Left forelimb (tissue), 1 donor: ENCODE measurements at regions not wholly inside any gene's neighbourhood (a gene's known extent, or its start where the extent isn't known, plus 50 kb on each side); places are given as distances from the start of the nearest gene placed in this dataset.
"Not testable (repeated sequence)": the region's sequence is repeated elsewhere in the genome, so short reads cannot be mapped to it uniquely, and the experiment has no call there.

Experiments
- DNase-seq: peaks from one replicate; pipeline ENCODE4 v3.0.0-alpha.2; 2018; ENCODE audit warnings: low spot score

DNA sequence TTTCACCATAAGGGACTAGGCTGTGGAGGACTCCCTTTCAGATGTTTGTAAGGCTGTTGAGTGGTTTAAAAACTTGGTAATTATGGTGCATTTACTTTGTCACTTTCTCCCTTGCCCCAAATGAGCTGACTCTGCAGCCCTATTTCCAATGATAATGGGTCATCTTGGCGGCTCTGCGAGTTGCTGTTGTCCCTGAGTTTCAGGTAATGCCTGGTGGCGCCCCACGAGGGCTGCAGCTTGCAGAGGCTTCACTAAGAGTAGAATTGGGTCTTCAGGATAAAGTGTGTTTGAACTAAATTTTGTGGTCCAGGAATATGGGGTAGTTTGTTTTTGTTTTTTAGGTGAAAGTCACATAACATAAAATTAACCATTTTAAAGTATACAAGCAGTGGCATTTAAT, 450.1 kb upstream of the CFAP20DC start:
- no peak for DNase-seq

- no peak for DNase-seq
These were observed 449.2 kb upstream of the CFAP20DC start for GRCh38 chr3:59499000-59499399.

DNA sequence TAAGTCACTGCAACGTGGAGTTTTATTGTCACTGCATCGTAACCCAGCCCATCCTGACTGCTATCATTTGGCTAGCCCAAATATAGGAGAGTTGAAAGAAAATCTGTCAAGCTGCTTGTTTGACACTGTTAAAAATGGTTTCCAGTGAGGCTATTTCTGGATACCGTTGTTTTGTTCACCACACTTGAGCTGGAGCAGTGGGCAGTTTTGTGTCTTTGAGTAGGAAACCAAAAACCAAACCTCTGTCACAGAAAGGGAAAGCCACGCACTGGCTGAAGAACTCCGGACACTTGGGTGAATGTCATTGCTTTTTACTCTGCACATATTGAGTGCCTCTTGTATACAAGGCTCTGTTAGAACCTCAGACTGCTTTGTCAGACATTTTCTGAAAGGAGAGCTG, 446.4 kb upstream of the CFAP20DC start:
- DNase-seq: no peak

- not testable (repeated sequence) for DNase-seq
These were observed 445.1 kb upstream of the CFAP20DC start for GRCh38 chr3:59494969-59495368.

- no peak for DNase-seq
These were observed 436.7 kb upstream of the CFAP20DC start for GRCh38 chr3:59486520-59486919.

DNA sequence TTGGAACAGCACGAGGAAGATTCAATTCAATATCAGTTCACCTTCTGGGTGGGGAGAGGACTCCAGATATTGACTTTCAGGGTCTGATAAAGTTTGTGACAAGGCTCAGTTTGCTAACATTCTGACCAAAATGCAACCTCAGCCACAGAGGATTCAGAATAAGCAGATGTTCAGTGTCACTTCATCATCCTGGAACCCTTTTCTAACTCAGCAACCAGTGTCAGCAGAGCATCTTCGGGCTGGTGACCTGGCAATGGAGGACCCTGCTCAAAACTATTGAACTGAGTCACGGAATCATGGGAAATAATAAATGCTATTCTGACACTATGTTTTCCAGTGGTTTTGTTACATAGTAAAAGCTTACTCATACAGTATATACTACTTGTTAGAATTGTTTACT, 433.4 kb upstream of the CFAP20DC start:
- no peak for DNase-seq

DNA sequence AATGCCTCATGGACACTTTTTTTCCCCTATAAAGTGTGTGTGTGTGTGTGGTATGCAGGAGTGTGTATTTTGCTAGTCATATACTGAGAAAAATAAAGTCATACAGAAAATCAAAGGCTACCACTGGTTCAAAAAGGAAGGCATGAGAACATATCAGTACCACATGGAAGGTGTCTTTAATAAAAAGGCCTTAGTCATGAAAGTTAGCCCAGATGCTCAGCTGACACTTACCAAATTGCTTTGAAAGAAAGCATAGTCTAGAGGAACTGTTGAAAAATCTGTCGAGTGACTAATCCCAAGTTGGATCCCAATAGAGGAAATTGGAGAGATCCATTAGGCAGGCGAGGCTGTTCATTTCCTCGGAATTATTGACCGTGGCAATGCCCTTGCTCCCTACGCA, 432.9 kb upstream of the CFAP20DC start:
- DNase-seq: no peak

DNA sequence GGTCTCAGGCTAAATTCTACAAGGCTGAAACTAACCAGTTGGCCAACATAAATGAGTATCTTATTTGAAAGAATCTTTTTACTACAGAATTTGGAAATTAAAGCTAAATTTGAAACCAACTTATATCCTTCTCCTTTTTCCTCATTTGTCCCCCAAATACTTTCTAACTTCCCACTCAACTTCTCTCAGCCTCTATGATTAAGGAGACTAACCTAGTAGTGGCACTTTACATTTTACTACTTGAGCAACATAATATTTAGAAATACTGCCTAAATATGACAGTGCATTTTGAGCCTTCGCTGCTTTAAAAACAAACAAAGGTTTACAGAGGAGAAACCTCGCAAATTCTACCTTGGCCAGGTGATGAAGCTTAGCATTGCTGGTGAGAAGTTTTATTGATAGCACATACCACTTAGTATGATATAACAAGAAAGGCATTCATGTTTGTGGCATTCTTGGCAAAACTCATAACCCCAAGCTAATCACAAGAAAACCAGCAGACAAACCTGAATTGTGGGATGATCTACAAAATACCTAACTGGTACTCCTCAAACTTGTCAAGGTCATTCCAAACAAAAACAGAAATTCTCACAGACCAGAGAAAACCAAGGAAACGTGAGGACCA, 432.1 kb upstream of the CFAP20DC start:
- no peak for DNase-seq

DNA sequence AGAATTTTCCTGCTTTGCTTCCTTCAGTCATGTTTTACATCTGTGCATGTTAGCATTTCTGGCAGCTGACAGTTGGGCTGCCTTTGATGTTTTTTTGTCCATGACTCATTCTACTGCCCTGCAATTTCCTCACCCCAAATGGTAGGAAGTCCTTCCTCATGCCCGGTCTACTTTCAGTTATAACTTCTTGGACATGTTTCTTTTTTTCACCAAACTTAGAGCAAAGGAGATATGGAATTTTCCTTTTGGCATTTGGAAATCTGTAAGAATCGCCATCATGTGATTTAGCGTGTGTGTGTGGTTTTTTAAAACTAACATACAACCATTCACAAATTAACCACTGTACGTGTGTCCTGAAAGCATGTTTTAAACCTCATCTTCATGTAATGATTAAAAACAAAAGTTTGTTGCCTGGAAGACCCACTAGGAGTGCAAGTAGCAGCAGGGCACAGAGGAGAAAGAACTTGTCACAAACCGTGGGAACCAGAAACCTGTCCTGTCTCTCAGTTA, 430.7 kb upstream of the CFAP20DC start:
- DNase-seq: no peak

DNA sequence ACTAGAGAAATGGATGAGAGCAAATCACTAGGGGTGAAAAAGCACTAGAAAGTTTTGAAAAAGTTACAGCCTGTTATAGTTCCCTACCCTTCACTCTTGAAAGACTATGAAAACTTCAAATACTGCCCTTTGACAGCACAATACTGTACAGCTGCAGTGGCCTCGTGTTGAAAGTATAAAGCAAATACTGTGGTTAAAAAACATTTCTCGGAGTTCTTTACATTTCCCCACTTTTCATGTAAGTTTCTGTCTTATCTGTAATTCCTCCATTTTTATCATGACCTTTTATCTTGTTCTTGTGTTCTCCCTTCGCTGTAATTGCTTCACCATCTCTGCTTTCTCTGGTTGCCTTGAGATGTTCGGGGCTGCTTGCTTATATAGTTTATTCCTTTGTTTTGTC, 423.8 kb upstream of the CFAP20DC start:
- DNase-seq: no peak

GRCh38 chr3:59472541-59472940, 422.7 kb upstream of the CFAP20DC start:
- no peak for DNase-seq

DNA sequence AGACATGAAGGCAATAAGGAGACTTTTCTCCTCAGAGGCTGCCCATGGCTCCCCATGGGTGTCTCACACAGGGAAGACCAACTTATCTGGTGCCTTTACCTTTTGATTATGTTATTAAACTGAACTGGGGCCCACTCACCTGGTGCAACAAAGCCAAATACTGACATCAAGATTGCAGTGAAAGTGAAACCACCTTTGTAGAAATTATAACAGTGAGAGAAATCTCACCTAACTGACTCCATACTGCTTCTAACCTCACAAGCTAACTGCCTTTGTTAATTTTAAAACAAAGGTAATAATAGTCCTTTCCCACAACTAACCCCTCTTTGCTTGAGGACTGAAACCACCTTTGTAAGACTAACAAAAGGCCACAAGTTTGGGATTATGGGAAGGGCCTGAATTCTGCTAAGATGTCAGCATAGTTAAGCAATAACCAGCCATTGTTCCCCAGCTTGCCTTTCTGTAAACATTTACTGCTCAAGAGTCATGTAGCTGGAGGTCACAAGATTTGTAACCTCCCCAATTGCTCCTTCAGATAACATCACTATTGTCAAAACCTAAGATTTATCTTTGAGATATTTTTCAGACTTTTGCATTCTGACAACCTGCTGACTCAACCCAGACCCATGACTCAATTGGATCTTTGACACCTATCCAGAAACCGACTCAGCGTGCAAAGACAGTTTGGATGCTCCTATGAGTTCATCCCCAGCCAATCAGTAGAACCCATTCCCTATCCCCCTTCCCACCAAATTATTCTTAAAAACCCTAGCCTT, 420.3 kb upstream of the CFAP20DC start:
- DNase-seq: no peak

GRCh38 chr3:59467476-59467875, 417.7 kb upstream of the CFAP20DC start:
- DNase-seq: no peak

- DNase-seq: no peak
These were observed 414.4 kb upstream of the CFAP20DC start for GRCh38 chr3:59464187-59464586.

- DNase-seq: no peak
These were observed 413.4 kb upstream of the CFAP20DC start for GRCh38 chr3:59463253-59463652.

- no peak for DNase-seq
These were observed 410.2 kb upstream of the CFAP20DC start for GRCh38 chr3:59460068-59460467.

DNA sequence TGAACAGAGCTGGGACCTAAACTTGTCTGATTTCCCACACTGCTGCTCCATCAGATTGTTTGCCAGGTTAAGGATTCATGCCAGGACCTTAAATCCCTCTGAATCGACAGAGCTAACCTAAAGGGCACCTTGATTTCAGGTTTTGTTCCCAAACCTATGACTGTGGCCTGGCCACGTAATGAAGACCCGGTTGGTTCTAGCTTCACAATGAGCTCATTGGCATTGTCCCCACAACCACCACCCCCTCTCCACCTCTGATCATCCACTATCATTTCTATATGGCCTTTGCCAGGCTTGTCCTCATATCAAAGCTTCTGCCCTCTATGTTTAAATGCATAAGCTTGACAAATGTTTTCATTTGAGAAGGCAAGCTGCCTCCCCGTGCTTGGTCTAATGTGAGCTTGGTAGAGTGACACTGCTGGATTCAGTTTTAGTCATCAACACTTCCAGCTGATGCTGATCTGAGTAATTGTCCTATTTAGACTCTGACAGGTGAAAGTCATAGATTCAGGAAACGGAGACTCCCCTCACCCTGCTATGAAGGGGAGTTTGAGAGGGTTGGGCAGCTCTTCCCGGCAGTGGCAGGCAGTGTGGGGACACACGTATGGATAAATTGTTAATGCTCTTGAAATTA, 407.1 kb upstream of the CFAP20DC start:
- no peak for DNase-seq

DNA sequence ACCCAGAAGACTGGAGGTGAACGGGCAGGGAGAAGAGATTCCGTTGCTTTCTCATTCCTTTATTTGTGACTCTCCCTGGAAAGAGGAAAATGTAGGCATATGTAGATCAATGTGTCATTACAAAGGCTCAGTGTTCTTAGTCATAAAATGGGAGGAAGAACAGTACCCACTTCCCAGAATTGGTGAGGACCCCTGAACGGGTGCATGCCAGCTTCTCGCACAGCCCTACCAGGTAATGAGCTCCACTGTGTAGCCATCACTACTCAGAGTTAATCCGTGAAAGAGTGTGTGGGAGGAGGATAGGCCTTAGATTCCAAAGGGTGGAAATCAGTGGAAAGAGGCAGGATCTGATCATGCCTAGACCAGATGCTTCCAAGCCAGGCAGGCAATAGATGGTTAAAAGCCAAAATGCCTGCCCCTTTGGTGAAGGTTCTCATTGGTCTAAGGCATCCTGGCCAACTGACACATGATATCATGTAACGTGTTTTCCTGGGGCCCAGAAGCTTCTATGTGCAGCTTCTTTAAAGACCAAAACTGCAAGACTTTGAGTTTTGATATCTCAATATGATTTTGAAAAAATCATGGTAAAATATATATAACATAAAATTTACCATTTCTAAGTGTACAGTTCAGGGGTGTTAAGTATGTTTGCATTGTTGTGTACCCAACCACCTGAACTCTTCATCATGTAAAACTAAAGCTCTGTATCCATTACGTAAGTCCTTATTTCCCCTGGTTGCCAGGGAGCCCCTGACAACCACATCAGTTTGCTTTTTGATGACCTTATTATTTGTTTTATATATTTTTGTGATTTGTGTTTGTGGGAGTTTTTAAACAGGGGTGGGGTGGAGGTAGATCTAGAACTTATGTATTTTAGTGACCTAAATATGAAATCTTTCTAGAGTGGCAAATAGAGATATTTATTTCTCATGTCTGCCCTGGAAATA, 402.2 kb upstream of the CFAP20DC start:
- no peak for DNase-seq

DNA sequence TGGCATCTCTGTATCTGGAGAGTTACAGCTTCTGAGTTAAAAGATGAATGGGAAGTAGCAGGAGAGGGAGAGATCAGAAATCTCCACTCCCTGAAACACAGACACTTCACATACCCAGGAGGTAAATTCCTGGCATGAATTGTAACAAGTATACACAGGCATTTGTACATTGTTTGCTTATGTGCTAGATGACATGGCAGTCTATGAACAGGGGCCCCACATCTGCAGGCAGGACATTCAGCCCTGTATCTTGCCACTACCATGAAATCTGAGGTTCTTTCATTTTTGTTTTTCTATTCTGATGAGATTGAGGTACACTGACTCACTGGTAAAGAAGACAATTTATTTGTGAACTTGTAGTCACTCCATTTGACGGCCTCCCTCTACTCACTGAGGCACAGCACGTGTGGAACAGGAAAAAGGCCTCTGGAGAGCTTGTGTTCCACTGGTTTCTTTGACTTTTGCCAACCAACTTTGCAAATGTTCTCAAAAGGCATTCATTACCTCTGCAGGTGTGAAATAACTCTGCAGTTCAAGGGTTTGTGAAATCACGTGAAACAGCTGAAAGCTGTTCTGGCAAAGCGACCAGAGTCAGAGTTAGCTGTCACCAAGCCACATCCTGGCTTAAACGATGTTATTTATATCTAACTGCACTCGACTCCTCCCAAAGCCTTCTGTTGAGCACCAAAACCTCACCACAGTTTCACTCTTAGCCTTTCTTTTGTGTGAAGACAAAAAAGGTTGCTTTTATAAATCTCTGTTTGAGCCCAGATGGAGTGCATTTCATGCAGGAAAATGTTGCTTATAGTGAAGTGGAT, 401.3 kb upstream of the CFAP20DC start:
- no peak for DNase-seq

DNA sequence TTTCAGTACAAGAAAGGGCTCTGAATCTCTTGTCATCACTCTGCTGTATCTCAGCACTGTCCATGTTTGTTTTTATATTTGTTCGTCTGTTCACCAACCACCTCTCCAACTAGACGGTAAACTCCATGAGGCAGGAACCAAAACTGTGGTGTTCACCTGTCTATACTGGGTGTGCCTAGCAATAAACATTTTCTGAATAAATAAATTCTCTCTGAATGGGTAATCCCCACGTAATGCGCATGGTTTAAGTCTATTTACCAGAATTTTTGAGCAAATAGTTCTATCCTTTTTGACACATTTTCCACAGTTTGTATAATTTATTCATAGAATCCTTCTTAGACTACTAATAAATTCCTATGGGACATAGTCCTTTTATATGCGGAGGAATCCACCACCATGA, 400.6 kb upstream of the CFAP20DC start:
- DNase-seq: no peak
